SU-DHL-6 (cell line): ENCODE measurements at regions not wholly inside any gene's neighbourhood (a gene's known extent, or its start where the extent isn't known, plus 50 kb on each side); places are given as distances from the start of the nearest gene placed in this dataset.

Source experiments
- CTCF ChIP-seq: fragments of 200-600 bp; sonication (generic); IDR thresholded peaks from one replicate; pipeline ENCODE4 v1.5.1; 2017; ENCODE audit warnings: antibody characterized with exemption, mild to moderate bottlenecking, low read length, moderate library complexity; ENCODE audit not compliant: insufficient read depth, poor library complexity, severe bottlenecking
- EZH2phosphoT487 ChIP-seq: fragments of 200-600 bp; sonication (generic), shearing (Covaris generic); conservative IDR thresholded peaks from 2 replicates; pipeline ENCODE4 v1.6.1; 2018; ENCODE audit warnings: mild to moderate bottlenecking, antibody characterized with exemption, low read length, moderate library complexity, mixed read lengths

- TF ChIP-seq CTCF (no peak), EZH2phosphoT487 (no peak)
Measured at GRCh38 chr7:32228601-32229000, 158.4 kb upstream of the PDE1C start.
